ENCODE measurements at regions not wholly inside any gene's neighbourhood (a gene's known extent, or its start where the extent isn't known, plus 50 kb on each side); places are given as distances from the start of the nearest gene placed in this dataset.

DNA sequence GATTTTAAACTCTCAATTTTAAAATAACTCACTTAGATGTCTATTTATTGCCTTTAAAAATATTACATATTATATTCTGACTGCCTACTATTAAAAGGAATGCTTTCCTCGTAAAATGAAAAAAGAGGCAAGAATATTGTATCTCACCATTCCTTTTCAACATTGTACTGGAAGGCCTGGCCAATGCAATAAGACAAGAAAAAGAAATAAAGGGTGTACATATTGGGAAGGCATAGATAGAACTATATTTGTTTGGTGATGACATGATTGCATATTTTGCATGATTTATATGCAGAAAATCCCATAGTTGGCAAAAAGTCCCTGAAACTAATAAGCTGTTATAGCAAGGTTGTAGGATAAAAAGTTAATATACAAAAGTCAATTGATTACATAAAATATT, 474.6 kb upstream of the ATP2B1 start:
- DNase-seq: no peak

DNA sequence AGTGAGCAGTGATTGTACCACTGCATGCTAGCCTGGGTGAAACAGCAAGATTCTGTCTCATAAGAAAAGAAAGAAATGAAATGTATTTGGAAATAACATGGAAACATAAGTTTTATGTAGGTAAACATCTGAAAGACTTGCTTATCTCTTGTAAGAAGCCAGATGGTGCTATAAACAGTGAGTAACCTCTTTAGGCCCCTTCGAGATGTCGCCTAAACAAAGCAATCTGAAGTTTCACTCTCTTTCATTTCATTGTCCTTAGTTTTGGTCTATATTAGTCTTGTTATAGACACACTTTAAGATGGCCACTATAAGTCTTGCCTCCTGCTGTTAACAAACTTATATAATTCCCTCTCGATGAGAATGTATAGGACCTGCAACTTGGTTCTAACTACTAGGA, 472.6 kb upstream of the ATP2B1 start:
- no peak for DNase-seq

- DNase-seq: no peak
Observed at GRCh38 chr12:90174956-90175355, 466.3 kb upstream of the ATP2B1 start.

DNA sequence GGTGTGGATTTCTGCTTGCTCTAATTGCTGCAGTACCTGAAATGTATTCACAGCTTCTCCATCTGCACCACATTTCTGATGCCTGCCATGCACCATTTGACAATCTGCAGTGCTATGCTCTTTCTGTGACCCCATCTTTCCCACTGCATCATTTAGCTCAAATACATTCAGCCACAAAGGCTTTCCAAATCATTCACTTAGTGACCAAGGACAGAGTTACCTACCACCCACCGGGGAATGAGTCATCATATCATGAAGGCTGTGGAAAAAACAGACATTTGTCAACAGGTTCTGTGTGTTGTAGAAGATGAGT, 465.5 kb upstream of the ATP2B1 start:
- DNase-seq: no peak

- no peak for DNase-seq
Observed at GRCh38 chr12:90173499-90174197, 465.0 kb upstream of the ATP2B1 start.

- no peak for DNase-seq
Observed at GRCh38 chr12:90172524-90172923, 463.9 kb upstream of the ATP2B1 start.

DNA sequence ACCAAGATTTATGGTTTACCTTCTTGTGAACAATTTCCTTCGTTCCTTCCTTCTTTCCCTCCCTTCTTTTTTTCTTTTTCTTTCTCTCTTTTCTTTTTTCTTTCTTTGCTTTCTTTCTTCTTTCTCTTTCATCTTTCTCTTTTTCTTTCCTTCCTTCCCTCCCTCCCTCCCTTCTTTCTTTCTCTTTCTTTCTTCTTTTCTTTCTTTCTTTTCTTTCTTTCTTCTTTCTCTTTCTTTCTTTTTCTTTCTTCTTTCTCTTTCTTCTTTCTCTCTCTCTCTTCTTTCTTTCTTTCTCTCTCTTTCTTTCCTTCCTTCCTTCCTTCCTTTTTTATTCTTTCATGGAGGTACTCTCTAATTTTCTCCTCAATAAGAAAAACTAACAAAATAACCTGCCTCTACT, 462.1 kb upstream of the ATP2B1 start:
- no peak for DNase-seq

DNA sequence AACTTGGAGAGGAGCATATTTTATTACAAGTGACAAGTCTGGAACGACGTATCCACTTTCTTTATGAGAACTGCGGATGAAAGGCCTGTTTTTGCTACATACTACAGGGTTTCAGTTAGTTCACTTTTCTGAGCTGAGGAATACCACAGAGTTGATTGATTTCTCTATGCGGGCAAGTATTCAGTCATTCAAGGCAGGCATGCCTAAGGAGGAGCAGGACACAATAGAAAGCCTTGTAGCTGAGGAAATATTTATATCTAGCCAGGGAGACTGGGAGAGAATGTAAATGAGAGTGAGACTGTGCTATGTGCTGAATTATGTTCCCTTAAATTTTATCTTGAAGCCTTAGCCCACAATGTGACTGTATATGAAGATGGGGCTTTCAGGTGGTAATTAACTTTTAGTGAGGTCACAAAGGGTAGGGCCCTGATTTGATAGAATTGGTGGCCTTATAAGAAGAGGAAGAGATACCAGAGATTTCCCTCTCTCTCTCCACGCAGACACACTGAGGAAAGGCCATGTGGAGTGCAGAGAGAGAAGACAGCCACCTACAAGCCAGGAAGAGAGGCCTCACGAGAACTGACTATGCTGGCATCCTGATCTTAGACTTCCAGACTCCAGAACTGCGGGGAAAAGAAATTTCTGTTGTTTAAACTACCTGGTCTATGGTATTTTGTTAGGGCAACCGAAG, 459.0 kb upstream of the ATP2B1 start:
- DNase-seq: no peak

DNA sequence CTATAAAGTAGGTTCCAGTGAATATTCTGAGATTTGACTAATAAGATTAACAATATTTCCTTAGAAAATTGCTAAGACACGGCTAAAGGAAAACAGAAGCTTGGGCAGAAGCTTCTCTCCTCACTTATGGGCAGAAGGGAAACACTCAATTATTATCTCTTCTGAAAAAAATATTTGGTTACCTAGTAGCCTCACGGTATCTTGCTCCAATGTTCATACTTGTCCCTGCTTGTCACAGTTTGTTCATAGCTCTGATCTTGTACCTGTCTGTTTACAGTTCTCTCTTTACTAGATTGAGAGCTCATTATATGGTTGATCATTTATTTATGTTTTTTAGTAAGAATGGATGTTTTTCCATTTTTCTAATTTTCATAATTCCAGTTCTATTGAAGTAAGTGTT, 458.0 kb upstream of the ATP2B1 start:
- no peak for DNase-seq

DNA sequence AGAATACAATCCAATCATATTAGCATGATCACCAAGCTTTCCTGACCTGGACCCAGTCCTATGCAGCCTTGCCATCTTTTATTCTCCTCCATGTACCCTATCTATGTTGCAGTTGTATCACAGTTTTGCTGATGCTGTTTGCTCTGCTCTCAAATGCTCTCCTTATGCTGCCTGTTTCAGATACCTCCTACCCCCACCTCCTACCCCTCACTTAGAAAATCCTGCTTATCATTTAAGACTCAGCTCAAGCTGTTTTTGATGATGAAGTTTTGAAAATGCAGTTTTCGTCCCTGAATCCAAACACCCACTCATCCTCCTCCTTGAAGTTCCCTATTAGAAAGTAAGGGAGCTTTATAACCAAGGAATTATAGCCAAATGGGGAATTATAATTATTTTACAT, 457.4 kb upstream of the ATP2B1 start:
- no peak for DNase-seq

DNA sequence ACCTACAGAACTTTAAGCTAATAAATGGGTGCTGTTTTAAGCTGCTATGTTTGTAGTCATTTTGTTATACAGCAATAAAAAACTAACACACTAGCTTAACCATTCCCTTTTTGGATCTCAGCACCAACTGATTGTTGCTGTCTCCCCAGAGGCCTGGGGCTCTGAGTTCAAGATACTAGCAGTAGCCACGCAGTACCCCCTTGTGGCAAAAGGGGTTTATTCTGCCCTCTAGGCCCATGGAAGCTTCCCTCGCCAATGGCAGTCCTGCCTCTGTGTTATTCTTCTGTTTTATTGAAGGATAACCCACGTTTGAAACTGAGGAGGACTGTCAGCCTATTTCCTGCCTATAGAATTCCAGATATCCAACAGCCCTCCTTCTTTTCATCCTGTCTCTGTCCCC, 455.3 kb upstream of the ATP2B1 start:
- DNase-seq: no peak

DNA sequence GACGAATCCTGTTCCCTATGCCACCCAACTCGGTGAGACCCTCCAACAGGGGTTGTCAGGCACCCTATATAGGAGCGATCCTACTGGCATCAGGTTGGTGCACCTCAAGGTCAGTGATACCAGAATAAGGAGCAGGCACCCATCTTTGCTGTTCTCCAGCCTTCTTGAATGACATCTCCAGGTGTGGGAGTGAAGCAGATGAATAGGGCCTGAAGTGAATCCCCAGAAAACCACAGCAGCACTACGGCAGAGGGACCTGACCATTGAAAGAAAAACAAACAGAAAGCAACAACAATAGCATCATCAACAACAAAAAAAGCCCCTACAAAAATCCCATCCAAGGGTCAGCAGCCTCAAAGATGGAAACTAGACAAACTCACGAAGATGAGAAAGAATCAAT, 445.2 kb upstream of the ATP2B1 start:
- DNase-seq: no peak

DNA sequence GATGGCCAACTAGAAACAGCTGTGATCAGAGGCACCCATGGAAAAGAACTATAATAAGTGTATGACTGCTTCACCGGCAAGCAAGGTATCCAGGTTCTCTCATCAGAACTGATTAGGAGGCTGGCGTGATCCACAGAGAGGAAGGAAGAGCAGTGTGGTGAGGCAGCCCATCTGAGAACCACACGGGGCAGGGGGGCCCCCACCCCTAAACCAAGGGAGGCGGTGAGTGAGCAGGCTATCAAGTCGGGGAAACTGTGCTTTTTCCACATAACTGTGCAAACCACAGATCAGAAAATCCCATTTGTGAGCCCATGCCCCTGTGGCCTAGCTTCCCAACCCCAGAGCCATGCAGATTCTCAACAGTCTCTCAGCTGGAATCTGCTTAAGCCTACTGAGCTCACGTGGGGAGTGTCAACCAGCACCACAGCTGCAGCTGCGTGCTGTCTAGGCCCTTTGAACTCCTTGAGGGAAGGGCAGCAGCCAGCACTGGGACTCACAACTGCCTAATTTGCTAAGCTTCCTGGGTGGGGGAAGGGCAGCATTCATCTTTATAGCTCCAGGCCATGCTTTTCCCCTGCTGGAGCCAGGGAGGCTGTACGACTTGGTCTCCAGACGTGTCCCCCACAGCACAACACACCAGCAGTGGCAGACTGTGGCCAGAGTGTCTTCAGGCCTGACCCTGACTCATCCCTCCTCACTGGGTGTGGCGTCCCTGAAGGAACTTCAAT, 444.4 kb upstream of the ATP2B1 start:
- no peak for DNase-seq

DNA sequence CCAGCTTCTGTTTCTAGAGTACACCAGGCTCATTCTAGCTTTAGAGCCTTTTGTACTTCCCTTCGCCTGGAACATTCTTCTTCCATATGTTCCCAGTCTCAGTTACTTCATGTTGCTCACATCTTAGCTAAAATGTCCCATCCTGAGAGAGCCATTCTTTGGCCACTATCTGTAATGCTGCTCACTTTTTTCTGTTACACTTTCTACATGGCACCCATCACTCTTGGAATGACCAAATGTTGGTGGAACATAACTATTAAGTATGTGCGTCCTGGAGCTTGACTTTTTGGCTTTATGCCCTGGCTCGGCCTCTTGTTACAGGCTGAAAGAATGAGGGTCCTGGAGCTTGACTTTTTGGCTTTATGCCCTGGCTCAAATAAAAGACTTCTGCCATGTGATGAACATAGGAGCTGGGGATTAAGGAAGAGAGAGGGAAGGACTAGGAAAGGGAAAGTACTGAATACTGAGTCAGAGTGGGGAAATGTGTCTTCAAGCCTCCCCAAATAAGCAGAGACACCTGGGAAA, 442.9 kb upstream of the ATP2B1 start:
- DNase-seq: no peak

GRCh38 chr12:90149453-90149852, 440.8 kb upstream of the ATP2B1 start:
- DNase-seq: no peak

DNA sequence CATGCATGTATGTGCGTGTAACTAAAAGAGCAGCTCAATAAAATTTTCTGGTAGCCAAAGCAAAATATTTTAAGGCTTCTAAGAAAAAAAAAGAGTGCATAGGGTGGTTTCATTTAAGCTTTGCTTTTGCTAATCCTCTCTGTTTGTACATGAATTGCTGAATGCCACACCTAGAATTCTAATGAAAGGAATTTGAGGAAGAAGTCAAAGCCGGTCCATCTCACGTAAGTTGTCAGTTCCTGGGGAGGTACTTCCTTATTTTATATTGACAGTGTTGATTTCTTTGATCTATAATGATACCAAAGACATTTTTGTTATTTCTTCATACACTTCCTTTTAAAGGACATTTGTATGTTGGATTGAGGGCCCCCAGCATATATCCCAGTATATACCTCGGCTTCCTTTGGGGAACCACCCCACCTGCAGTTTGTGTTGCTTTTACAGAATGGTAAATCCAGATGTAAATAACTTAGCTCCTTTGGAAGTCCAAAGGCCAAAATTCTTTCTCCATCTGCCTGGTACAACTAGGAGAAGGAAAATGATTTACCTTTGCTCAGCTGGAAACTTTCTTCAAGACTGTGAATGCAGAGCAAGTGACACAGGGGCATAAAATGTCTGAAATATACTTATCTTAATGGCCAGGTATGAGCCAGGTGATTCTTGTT, 420.9 kb upstream of the ATP2B1 start:
- DNase-seq: peak; percentile 9

DNA sequence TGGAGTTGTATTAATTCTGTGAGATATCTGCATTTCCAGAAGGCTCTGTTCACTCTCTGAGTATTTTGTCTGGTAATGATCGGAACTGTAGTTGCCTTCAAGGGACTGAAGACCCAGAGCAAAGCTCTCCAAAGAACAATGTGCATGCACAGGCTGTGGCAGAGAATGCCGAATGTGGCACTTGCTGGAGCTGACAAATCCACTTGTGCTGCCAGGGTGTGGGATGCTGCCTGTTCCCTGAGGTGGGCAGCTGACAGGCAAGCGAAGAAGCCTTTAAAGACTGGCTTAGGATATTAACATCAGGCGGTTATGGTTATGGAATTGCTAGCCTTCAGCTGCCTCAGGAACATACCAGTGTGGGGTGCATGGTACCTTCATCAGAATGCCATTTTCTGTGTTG, 419.9 kb upstream of the ATP2B1 start:
- DNase-seq: no peak

GRCh38 chr12:90126125-90126524, 417.5 kb upstream of the ATP2B1 start:
- DNase-seq: no peak

DNA sequence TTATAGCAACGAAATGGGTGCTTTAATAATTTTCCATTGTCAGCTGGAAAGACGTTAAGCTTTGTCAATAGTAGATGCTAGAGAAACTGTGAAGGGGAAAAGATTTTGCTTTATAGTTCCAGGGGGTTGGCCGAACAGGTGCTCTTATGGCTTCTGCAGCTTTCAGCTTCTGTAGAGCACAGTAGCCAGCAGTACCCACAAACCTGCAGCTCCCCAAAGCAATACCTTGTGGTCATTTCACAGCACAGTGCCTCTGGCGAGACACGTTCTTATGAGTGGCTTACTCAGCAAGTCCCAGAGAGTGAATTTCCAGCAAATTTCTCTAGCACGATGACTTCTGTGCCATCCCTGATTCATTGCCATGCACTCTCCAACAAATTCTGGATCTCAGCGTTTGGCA, 416.3 kb upstream of the ATP2B1 start:
- DNase-seq: no peak

- no peak for DNase-seq
Observed at GRCh38 chr12:90124289-90124688, 415.7 kb upstream of the ATP2B1 start.

- no peak for DNase-seq
Observed at GRCh38 chr12:90122681-90123080, 414.0 kb upstream of the ATP2B1 start.

DNA sequence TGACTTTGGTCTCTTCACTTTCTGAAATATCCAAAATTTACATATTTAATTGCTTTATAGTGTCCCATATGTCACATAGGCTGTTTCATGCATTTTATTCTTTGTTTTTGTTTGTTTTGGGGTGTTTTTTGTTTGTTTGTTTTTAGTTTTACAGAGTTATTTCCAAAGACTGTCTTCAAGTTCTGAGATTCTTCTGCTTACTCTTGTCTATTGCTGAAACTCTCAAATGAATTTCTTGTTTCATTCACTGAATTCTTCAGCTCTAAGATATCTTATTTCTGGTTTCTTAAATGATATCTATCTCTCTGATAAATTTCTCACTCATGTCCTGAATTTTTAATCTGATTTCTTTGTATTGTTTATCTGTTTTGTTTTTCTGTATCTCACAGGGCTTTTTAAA, 412.0 kb upstream of the ATP2B1 start:
- no peak for DNase-seq

DNA sequence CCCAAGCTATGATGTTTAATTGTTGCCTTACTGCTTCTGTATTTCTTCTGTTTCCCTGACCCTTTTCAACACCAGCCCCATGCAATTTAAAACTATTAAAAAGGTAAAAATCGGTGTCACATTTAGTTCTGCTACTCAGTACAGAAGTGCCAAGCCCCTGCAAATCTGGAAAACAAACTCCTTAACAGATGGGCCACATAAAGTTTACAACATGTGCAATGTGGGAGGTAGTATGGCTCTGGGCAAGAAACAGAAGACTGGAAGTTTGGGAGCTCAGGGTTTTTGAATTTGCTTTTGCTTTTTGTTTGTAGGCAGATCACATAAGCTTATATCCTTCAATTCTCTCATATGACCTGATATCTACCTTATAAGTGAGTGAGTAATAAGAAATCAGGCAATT, 404.0 kb upstream of the ATP2B1 start:
- DNase-seq: no peak
